ENCODE measurements at regions not wholly inside any gene's neighbourhood (a gene's known extent, or its start where the extent isn't known, plus 50 kb on each side); places are given as distances from the start of the nearest gene placed in this dataset.
"Not testable (repeated sequence)": the region's sequence is repeated elsewhere in the genome, so short reads cannot be mapped to it uniquely, and the experiment has no call there.

DNA sequence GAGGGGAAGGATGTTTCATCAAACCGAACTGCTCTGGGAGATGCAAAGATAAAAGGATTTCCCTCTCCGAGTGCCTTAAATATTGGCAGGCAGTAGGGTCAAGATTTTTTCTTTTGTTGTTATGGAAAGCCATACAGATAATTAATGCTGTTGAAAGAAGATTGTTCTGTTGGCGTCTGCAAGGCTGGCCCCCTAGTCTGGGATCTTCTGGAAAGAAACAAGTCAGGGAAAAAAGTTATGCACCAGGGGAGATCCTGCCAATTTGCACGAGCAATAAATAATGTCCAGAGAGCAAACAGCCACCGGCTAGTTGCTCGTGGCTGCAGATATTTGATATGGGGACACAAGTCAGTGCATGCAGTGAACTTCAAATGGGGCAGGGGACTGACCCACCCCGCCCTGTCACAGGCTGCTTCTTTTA is 202.1 kb upstream of the MYL2 start:
- no peaks in the 10 kb centered on the region for H3K9me3 ChIP-seq (ENCODE audit: control insufficient read depth, insufficient read depth, low read length)
- no peaks in the 10 kb centered on the region; the same call in 1 of the 2 replicates for H3K4me1 ChIP-seq (ENCODE audit: insufficient read depth, low read length)
- no peak overlapping the region for H3K9ac ChIP-seq (ENCODE audit: low read depth, low read length)
- H3K36me3 ChIP-seq (ENCODE audit: insufficient read depth, low read length) = no peaks in the 10 kb centered on the region

DNA sequence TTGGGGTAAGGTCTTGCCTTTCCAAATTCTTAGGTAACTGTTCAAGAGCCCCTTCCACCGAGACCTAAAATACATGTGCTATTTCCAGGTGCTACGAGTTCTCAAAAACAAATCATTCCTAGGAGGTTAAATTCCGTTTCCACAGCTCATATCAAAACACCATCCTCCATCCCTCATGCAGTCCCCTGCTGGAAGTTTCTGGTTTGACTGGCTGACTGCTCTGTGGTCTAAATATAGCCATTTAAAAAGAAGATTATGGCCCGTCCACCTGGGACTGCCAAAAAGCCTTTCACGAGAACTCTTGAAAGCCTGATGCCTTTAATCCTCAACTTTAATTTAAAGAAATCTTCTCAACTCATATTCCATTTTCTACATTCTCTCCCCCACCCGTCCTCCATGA is 201.5 kb upstream of the MYL2 start:
- H3K36me3 ChIP-seq (ENCODE audit: insufficient read depth, low read length) = no peaks in the 10 kb centered on the region
- no peak overlapping the region for H3K9ac ChIP-seq (ENCODE audit: low read depth, low read length)
- no peaks in the 10 kb centered on the region; the same call in 1 of the 2 replicates for H3K4me1 ChIP-seq (ENCODE audit: insufficient read depth, low read length)
- H3K9me3 ChIP-seq (ENCODE audit: control insufficient read depth, insufficient read depth, low read length) = no peaks in the 10 kb centered on the region

DNA sequence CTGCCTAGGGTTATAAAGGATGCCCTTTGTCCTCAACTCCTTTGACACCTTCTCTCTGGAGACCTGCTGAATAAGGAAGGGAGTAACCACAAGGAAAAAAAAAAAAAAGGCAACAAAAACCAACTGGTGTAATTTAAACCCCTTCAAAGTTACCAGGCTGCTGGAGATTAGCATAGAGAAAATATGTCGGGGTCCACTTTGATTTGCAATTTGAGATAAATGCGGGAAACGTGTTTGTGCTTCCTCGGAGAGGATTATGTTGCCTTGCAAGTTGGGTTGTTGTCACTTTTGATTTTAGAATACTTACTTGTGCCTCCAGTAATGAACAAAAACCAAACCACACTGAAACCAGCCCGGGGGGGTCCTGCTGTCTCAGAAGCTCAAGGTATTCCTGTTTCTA is 200.2 kb upstream of the MYL2 start:
- H3K36me3 ChIP-seq (ENCODE audit: insufficient read depth, low read length) = no peaks in the 10 kb centered on the region
- H3K4me1 ChIP-seq (ENCODE audit: insufficient read depth, low read length) = no peaks in the 10 kb centered on the region; the same call in 1 of the 2 replicates
- no peak overlapping the region for H3K9ac ChIP-seq (ENCODE audit: low read depth, low read length)
- no peaks in the 10 kb centered on the region for H3K9me3 ChIP-seq (ENCODE audit: control insufficient read depth, insufficient read depth, low read length)

DNA sequence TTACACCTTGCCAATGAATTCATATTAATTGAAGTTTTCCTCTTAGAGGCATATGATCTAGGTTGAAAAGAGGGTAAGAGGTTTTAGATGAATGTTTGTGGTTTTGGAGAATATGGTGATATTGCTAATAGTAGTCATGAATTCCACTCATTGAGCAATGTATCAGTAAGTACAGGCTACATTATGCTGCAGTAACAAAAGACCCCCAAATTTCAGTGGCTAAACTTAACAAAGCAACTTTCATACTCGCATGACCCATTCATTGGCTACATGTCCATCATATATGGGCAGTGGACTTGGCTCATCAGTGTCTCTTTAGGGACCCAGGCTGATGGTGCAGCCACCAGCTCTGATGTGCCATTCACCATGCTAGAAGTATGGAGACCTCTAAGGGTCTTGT is 196.6 kb upstream of the MYL2 start:
- H3K4me1 ChIP-seq (ENCODE audit: insufficient read depth, low read length) = no peaks in the 10 kb centered on the region; the same call in 1 of the 2 replicates
- no peaks in the 10 kb centered on the region for H3K36me3 ChIP-seq (ENCODE audit: insufficient read depth, low read length)
- no peak overlapping the region for H3K9ac ChIP-seq (ENCODE audit: low read depth, low read length)
- no peaks in the 10 kb centered on the region for H3K9me3 ChIP-seq (ENCODE audit: control insufficient read depth, insufficient read depth, low read length)

DNA sequence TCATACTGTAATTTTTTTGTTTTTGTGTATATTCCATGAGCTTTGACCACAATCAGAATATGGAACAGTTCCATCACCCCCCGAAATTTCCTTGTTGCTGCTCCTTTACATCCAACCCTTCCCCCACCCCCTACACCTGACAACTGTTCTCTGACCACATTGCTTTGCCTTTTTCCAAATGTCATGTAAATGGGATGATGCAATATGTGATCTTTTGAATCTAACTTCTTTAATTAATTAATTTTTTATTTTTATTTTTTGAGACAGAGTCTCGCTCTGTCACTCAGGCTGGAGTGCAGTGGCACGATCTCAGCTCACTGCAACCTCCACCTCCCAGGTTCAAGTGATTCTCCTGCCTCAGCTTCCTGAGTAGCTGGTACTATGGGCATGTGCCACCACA is 192.9 kb upstream of the MYL2 start:
- H3K9me3 ChIP-seq (ENCODE audit: control insufficient read depth, insufficient read depth, low read length); H3K4me1 ChIP-seq (ENCODE audit: insufficient read depth, low read length); H3K36me3 ChIP-seq (ENCODE audit: insufficient read depth, low read length); H3K9ac ChIP-seq (ENCODE audit: low read depth, low read length): not testable (repeated sequence)

- Histone ChIP-seq H3K9me3 (ENCODE audit: control insufficient read depth, insufficient read depth, low read length) (no peaks in the 10 kb centered on the region), H3K9ac (ENCODE audit: low read depth, low read length) (no peak overlapping the region), H3K36me3 (ENCODE audit: insufficient read depth, low read length) (no peaks in the 10 kb centered on the region), H3K4me1 (ENCODE audit: insufficient read depth, low read length) (0 out of 2 replicates have a peak, but pooled peaks cover 6% of the 10 kb centered on the region)
These were observed 192.1 kb upstream of the MYL2 start for GRCh38 chr12:111112311-111113098.

- H3K9ac ChIP-seq (ENCODE audit: low read depth, low read length) = no peak overlapping the region
- H3K4me1 ChIP-seq (ENCODE audit: insufficient read depth, low read length) = 0 out of 2 replicates have a peak, but pooled peaks cover 6% of the 10 kb centered on the region
- no peaks in the 10 kb centered on the region for H3K36me3 ChIP-seq (ENCODE audit: insufficient read depth, low read length)
These were observed 191.3 kb upstream of the MYL2 start for GRCh38 chr12:111111681-111112080.

DNA sequence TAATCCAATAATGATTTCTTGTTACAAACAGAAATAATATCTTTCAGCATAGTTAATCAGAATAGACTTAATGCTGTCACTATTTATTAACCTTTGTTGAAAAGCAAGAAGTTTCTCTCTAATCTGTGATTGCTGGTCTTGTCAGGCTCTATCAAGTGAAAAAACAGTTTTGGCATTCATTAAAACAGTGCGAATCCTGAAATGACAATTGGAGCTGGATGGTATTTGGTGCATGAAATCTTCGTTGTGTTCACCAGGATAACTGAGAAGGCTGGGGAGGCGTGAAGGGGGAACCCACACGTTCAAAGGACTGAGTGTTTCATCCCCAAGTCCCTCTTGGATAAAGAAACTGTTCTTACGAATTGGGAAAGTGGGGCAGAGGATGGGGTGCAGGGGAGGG is 190.2 kb upstream of the MYL2 start:
- Histone ChIP-seq H3K4me1 (ENCODE audit: insufficient read depth, low read length) (peaks cover 6% of the 10 kb centered on the region; the same call in 1 of the 2 replicates), H3K9me3 (ENCODE audit: control insufficient read depth, insufficient read depth, low read length) (no peaks in the 10 kb centered on the region), H3K36me3 (ENCODE audit: insufficient read depth, low read length) (no peaks in the 10 kb centered on the region), H3K9ac (ENCODE audit: low read depth, low read length) (no peak overlapping the region)

More at GRCh38 chr12:111111681-111112080, 191.3 kb upstream of the MYL2 start:
- no peaks in the 10 kb centered on the region for H3K9me3 ChIP-seq (ENCODE audit: control insufficient read depth, insufficient read depth, low read length)

- no peaks in the 10 kb centered on the region for H3K9me3 ChIP-seq (ENCODE audit: control insufficient read depth, insufficient read depth, low read length)
- no peak overlapping the region for H3K9ac ChIP-seq (ENCODE audit: low read depth, low read length)
- peaks cover 9% of the 10 kb centered on the region; the same call in 1 of the 2 replicates for H3K4me1 ChIP-seq (ENCODE audit: insufficient read depth, low read length)
- H3K36me3 ChIP-seq (ENCODE audit: insufficient read depth, low read length) = no peaks in the 10 kb centered on the region
These were observed 188.3 kb upstream of the MYL2 start for GRCh38 chr12:111108726-111109125.

- Histone ChIP-seq H3K9ac (ENCODE audit: low read depth, low read length) (no peak overlapping the region), H3K4me1 (ENCODE audit: insufficient read depth, low read length) (peaks cover 9% of the 10 kb centered on the region; the same call in 1 of the 2 replicates), H3K36me3 (ENCODE audit: insufficient read depth, low read length) (no peaks in the 10 kb centered on the region), H3K9me3 (ENCODE audit: control insufficient read depth, insufficient read depth, low read length) (no peaks in the 10 kb centered on the region)
These were observed 187.2 kb upstream of the MYL2 start for GRCh38 chr12:111107392-111108178.

DNA sequence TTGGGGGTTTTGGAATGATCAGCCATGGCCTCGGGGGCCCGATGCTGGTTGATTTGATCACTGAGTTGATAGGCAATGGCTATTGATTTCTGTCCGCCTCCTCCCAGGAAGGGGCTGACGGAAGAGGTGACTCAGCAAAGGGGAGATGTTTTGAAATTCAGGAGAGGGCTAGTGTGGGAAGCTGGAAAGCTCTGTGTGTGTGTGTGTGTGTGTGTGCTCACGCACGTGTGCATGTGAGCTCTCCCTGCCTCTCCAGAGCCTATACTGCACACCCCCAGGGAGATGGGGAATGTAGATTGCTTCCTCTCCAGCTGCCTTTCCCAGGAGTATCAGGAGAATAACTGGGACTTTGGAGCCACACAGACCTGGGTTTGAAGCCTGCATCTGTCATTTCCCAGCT is 184.9 kb upstream of the MYL2 start:
- peaks cover 4% of the 10 kb centered on the region; the same call in 1 of the 2 replicates for H3K4me1 ChIP-seq (ENCODE audit: insufficient read depth, low read length)
- no peak overlapping the region for H3K9ac ChIP-seq (ENCODE audit: low read depth, low read length)
- no peaks in the 10 kb centered on the region for H3K9me3 ChIP-seq (ENCODE audit: control insufficient read depth, insufficient read depth, low read length)
- no peaks in the 10 kb centered on the region for H3K36me3 ChIP-seq (ENCODE audit: insufficient read depth, low read length)

GRCh38 chr12:111103583-111103982 is 183.2 kb upstream of the MYL2 start:
- H3K36me3 ChIP-seq (ENCODE audit: insufficient read depth, low read length) = no peaks in the 10 kb centered on the region
- H3K9me3 ChIP-seq (ENCODE audit: control insufficient read depth, insufficient read depth, low read length) = no peaks in the 10 kb centered on the region
- no peak overlapping the region for H3K9ac ChIP-seq (ENCODE audit: low read depth, low read length)
- H3K4me1 ChIP-seq (ENCODE audit: insufficient read depth, low read length) = peaks cover 4% of the 10 kb centered on the region; the same call in 1 of the 2 replicates

DNA sequence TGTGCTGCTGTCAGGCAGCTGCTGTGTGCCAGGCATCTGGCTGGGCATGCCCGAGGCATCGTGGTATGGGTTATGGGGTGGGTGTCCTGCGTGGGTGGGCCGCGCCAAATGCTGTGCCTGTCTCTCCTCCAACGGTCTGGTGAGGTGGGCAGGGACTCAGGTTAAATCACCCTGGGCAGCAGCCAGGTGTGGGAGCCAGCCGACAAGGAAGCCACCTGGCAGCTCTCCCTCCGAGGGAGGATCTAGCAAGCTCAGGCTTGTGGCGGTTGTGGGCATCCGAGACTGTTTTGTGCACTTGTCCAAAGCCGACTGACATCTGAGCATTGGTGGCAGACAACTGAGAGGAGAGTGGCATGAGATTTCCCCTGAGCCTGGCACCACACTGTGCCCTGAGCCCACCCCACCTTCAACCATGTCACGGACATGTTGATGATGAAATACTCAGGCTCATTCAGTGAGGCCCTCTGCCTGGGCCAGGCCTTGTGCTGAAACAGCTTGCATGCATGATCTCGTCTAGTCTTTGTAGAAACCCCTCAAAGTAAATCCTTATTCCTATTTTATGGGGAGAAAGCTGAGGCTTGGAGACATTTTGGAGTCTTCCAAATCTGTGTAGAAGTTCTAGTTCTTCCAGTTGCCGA is 181.8 kb upstream of the MYL2 start:
- Histone ChIP-seq H3K36me3 (ENCODE audit: insufficient read depth, low read length) (no peaks in the 10 kb centered on the region), H3K9me3 (ENCODE audit: control insufficient read depth, insufficient read depth, low read length) (no peaks in the 10 kb centered on the region), H3K9ac (ENCODE audit: low read depth, low read length) (no peak overlapping the region), H3K4me1 (ENCODE audit: insufficient read depth, low read length) (peaks cover 4% of the 10 kb centered on the region; the same call in 1 of the 2 replicates)

DNA sequence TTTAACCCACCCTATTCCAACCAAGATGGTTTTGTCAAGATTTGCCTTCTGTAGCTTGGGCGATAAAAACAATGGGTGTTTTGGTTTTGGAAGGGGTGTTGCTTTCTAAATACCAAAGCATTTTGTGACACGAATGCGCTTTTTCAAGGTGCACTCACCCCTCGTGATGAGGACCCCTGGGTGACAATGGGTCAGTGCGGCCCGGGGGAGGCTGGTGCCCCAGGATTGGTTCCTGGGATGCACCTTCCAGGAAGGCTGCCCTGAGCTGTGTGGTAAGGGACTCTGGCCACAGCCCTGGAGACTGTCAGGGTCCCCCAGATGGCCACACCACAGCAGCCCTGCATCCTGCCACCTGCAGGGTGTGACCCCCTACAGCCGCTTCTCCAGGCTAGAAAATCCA is 180.6 kb upstream of the MYL2 start:
- no peaks in the 10 kb centered on the region for H3K9me3 ChIP-seq (ENCODE audit: control insufficient read depth, insufficient read depth, low read length)
- no peaks in the 10 kb centered on the region for H3K36me3 ChIP-seq (ENCODE audit: insufficient read depth, low read length)
- peaks cover 4% of the 10 kb centered on the region; the same call in 1 of the 2 replicates for H3K4me1 ChIP-seq (ENCODE audit: insufficient read depth, low read length)
- H3K9ac ChIP-seq (ENCODE audit: low read depth, low read length) = no peak overlapping the region

Data from ES-I3 (cell line).